ELF-1 (cell line): ENCODE measurements at regions not wholly inside any gene's neighbourhood (a gene's known extent, or its start where the extent isn't known, plus 50 kb on each side); places are given as distances from the start of the nearest gene placed in this dataset.
A peak's percentile ranks its signal among the peaks of the same experiment; 100 is the strongest.

Experiments
- DNase-seq: peaks from one replicate; pipeline ENCODE4 v3.0.0-alpha.2; 2016; ENCODE audit warnings: low read depth, low spot score

- no peak for DNase-seq
These were observed 114.2 kb downstream of the DHRS2 start for GRCh38 chr14:23750357-23750756.

- DNase-seq, result no peak
These were observed 115.5 kb downstream of the DHRS2 start for GRCh38 chr14:23751616-23752015.

GRCh38 chr14:23763394-23763793 is 127.2 kb downstream of the DHRS2 start:
- DNase-seq, result no peak

- DNase-seq, result no peak
These were observed 130.7 kb downstream of the DHRS2 start for GRCh38 chr14:23766737-23767401.

GRCh38 chr14:23769221-23769728 is 133.1 kb downstream of the DHRS2 start:
- DNase-seq, result peak; percentile 2

- no peak for DNase-seq
These were observed 137.8 kb downstream of the DHRS2 start for GRCh38 chr14:23773981-23774380.

- no peak for DNase-seq
These were observed 140.1 kb downstream of the DHRS2 start for GRCh38 chr14:23776296-23776695.

- DNase-seq, result no peak
These were observed 149.0 kb downstream of the DHRS2 start for GRCh38 chr14:23785208-23785607.

- no peak for DNase-seq
These were observed 151.3 kb downstream of the DHRS2 start for GRCh38 chr14:23787436-23787835.

GRCh38 chr14:23789696-23790095 is 153.5 kb downstream of the DHRS2 start:
- DNase-seq, result no peak

GRCh38 chr14:23793532-23793931 is 157.4 kb downstream of the DHRS2 start:
- DNase-seq, result no peak

- no peak for DNase-seq
These were observed 152.8 kb upstream of the DHRS4 start for GRCh38 chr14:23800811-23801210.

- peak; percentile 12 for DNase-seq
These were observed 151.8 kb upstream of the DHRS4 start for GRCh38 chr14:23801766-23802165.

GRCh38 chr14:23804817-23805216 is 148.8 kb upstream of the DHRS4 start:
- no peak for DNase-seq

GRCh38 chr14:23805761-23806160 is 147.8 kb upstream of the DHRS4 start:
- no peak for DNase-seq

GRCh38 chr14:23814527-23815256 is 138.9 kb upstream of the DHRS4 start:
- DNase-seq, result no peak

- no peak for DNase-seq
These were observed 137.2 kb upstream of the DHRS4 start for GRCh38 chr14:23816371-23816770.

GRCh38 chr14:23817164-23817767 is 136.3 kb upstream of the DHRS4 start:
- no peak for DNase-seq

GRCh38 chr14:23827100-23827892 is 126.3 kb upstream of the DHRS4 start:
- no peak for DNase-seq

- no peak for DNase-seq
These were observed 125.6 kb upstream of the DHRS4 start for GRCh38 chr14:23828001-23828400.

GRCh38 chr14:23828616-23829015 is 125.0 kb upstream of the DHRS4 start:
- no peak for DNase-seq
